OCI-LY3 (cell line): ENCODE measurements at regions not wholly inside any gene's neighbourhood (a gene's known extent, or its start where the extent isn't known, plus 50 kb on each side); places are given as distances from the start of the nearest gene placed in this dataset.
"Not testable (repeated sequence)": the region's sequence is repeated elsewhere in the genome, so short reads cannot be mapped to it uniquely, and the experiment has no call there.

Experiments used
- H2AFZ ChIP-seq: fragments of 200-600, 300-600 bp; shearing (Covaris generic); 2 replicates; pipeline ENCODE4 v1.6.0; 2014; ENCODE audit warnings: antibody characterized with exemption, low read depth, low read length
- H3K27ac ChIP-seq: fragments of 200-600, 300-600 bp; sonication (generic); 2 replicates; pipeline ENCODE4 v1.5.1; 2014; ENCODE audit warnings: mild to moderate bottlenecking, low read length, moderate library complexity, mixed read lengths
- H3K27me3 ChIP-seq: fragments of 200-600, 300-600 bp; sonication (generic); 2 replicates; pipeline ENCODE4 v1.6.1; 2014; ENCODE audit warnings: low read depth, low read length, mixed read lengths
- H3K36me3 ChIP-seq: fragments of 200-600, 300-600 bp; sonication (generic); replicated peaks from 2 replicates; pipeline ENCODE3; 2014; ENCODE audit warnings: low read depth, low read length, mixed read lengths
- H3K4me1 ChIP-seq: fragments of 300-600, 200-600 bp; sonication (generic); 2 replicates; pipeline ENCODE4 v1.6.1; 2014; ENCODE audit warnings: low read length, mixed read lengths
- H3K4me2 ChIP-seq: fragments of 200-600, 300-600 bp; sonication (generic); 2 replicates; pipeline ENCODE4 v1.6.1; 2014; ENCODE audit warnings: low read length, mixed read lengths
- H3K4me3 ChIP-seq: fragments of 300-600, 200-600 bp; sonication (generic); 2 replicates; pipeline ENCODE4 v1.5.1; 2014; ENCODE audit warnings: antibody characterized with exemption, mild to moderate bottlenecking, low read length, moderate library complexity
- H3K79me2 ChIP-seq: fragments of 300-600, 200-600 bp; shearing (Covaris generic); 2 replicates; pipeline ENCODE4 v1.6.1; 2014; ENCODE audit warnings: mild to moderate bottlenecking, low read length, mixed read lengths
- H3K9ac ChIP-seq: fragments of 300-600, 200-600 bp; shearing (Covaris generic); 2 replicates; pipeline ENCODE4 v1.6.0; 2014; ENCODE audit warnings: mild to moderate bottlenecking, low read length, moderate library complexity
- H3K9me3 ChIP-seq: fragments of 200-600, 300-600 bp; shearing (Covaris generic); 2 replicates; pipeline ENCODE4 v1.6.1; 2014; ENCODE audit warnings: low read length, mixed read lengths; ENCODE audit not compliant: insufficient read depth
- H4K20me1 ChIP-seq: fragments of 200-600, 300-600 bp; sonication (generic); 2 replicates; pipeline ENCODE4 v1.6.1; 2016; ENCODE audit warnings: low read length, mixed read lengths; ENCODE audit not compliant: insufficient read depth
- CTCF ChIP-seq: fragments of 200-600, 300-600 bp; sonication (generic); IDR thresholded peaks from 2 replicates; pipeline ENCODE4 v1.5.1; 2014; ENCODE audit warnings: antibody characterized with exemption, low read length, low read depth
- EZH2phosphoT487 ChIP-seq: fragments of 200-600 bp; shearing (Covaris generic); IDR thresholded peaks from 2 replicates; pipeline ENCODE4 v1.6.1; 2018; ENCODE audit warnings: antibody characterized with exemption, mixed run types, low read depth

DNA sequence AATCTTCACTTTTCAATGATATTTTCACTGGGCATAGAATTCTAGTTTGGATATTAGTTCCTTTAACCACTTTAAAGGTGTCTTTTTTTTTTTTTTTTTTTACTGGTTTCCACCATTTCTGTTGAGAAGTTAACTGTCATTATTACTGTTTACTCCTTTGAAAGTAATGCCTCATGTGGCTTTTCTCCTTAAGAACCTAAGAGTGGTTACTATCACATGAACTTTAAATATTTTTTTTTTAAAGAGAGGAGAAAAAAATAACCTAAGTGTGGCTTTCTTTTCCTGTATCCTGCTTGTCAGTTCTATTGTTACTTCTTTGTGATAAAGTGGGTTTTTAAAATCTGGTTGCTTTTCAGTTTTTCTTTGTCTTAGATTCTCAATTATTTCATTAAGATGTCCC is 229.5 kb downstream of the CDH26 start:
- Histone ChIP-seq H3K4me2 (no peak overlapping the region), H3K36me3 (no peaks in the 10 kb centered on the region), H3K27ac (no peak overlapping the region), H3K4me1 (no peaks in the 10 kb centered on the region), H3K79me2 (no peaks in the 10 kb centered on the region), H3K9ac (no peak overlapping the region), H3K27me3 (no peaks in the 10 kb centered on the region), H2AFZ (no peak overlapping the region), H4K20me1 (no peaks in the 10 kb centered on the region), H3K9me3 (no peaks in the 10 kb centered on the region), H3K4me3 (no peak overlapping the region)
- TF ChIP-seq CTCF (no peak), EZH2phosphoT487 (no peak)

DNA sequence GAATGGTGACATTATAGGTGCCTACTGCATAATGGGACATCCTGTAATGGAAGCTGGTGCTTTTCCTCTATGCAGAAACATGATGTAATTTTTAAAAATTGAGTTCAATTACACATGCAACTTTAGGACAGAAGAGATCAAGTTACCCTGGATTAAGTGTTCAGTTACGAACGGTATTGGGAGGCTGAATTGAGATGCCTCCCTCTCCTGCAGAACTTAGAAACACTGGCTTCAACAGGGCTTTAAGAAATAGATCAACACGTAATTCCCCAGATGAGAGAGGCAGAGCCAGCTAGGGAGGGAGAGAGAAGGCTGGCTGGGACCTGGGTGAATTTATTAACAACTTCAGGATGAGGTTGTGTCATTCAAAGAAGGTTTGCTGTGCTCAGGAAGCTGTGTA is 232.8 kb downstream of the CDH26 start:
- no peaks in the 10 kb centered on the region for H4K20me1 ChIP-seq
- no peak for TF ChIP-seq CTCF
- no peak for TF ChIP-seq EZH2phosphoT487
- no peak overlapping the region for H3K9ac ChIP-seq
- H2AFZ ChIP-seq = no peak overlapping the region
- H3K36me3 ChIP-seq = no peaks in the 10 kb centered on the region
- H3K4me2 ChIP-seq = no peak overlapping the region
- no peak overlapping the region for H3K27ac ChIP-seq
- H3K9me3 ChIP-seq = no peaks in the 10 kb centered on the region
- H3K4me1 ChIP-seq = no peaks in the 10 kb centered on the region
- H3K27me3 ChIP-seq = no peaks in the 10 kb centered on the region
- no peaks in the 10 kb centered on the region for H3K79me2 ChIP-seq
- no peak overlapping the region for H3K4me3 ChIP-seq

DNA sequence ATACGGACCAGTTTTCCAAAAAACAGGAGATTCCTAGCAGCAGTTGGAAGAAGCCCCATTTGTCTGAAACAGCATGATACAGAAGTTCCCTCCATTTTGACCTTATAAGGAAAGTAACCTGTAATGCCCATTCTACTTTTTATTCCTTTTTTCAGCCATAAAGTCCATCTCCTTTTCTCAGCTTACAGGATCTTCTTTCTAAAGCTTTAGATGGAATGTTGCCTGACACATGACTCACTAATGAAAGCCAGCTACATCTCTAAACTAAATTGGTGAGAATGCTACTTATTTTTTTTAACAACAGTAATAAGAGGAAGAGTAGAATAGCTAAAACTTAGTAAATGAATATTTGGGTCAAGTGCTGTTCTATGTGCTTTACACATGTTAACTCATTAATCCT is 234.1 kb downstream of the CDH26 start:
- H3K27ac ChIP-seq = no peak overlapping the region
- no peaks in the 10 kb centered on the region for H3K27me3 ChIP-seq
- H2AFZ ChIP-seq = no peak overlapping the region
- H3K4me1 ChIP-seq = no peaks in the 10 kb centered on the region
- H3K9ac ChIP-seq = no peak overlapping the region
- H3K36me3 ChIP-seq = no peaks in the 10 kb centered on the region
- H3K4me2 ChIP-seq = no peak overlapping the region
- no peaks in the 10 kb centered on the region for H3K79me2 ChIP-seq
- no peak overlapping the region for H3K4me3 ChIP-seq
- TF ChIP-seq EZH2phosphoT487 (no peak), CTCF (no peak)
- no peaks in the 10 kb centered on the region for H4K20me1 ChIP-seq
- no peaks in the 10 kb centered on the region for H3K9me3 ChIP-seq

- H3K27ac ChIP-seq, H3K79me2 ChIP-seq, H3K4me3 ChIP-seq, H3K9me3 ChIP-seq, H2AFZ ChIP-seq, H4K20me1 ChIP-seq, H3K4me1 ChIP-seq, H3K4me2 ChIP-seq, H3K9ac ChIP-seq, H3K36me3 ChIP-seq: not testable (repeated sequence)
- H3K27me3 ChIP-seq = peaks cover 19% of the 10 kb centered on the region
Measured at GRCh38 chr20:60199132-60199531, 240.9 kb downstream of the CDH26 start.

- Histone ChIP-seq H2AFZ (no peak overlapping the region), H3K9ac (no peak overlapping the region), H3K36me3 (no peaks in the 10 kb centered on the region), H4K20me1 (no peaks in the 10 kb centered on the region), H3K79me2 (no peaks in the 10 kb centered on the region), H3K4me2 (no peak overlapping the region), H3K27me3 (peaks cover 19% of the 10 kb centered on the region), H3K4me1 (no peaks in the 10 kb centered on the region), H3K27ac (no peak overlapping the region), H3K4me3 (no peak overlapping the region), H3K9me3 (no peaks in the 10 kb centered on the region)
- no peak for TF ChIP-seq EZH2phosphoT487
- no peak for TF ChIP-seq CTCF
Measured at GRCh38 chr20:60199866-60200265, 241.6 kb downstream of the CDH26 start.
